Right ventricle myocardium superior (tissue), 1 donor: ENCODE measurements at regions not wholly inside any gene's neighbourhood (a gene's known extent, or its start where the extent isn't known, plus 50 kb on each side); places are given as distances from the start of the nearest gene placed in this dataset.
"Not testable (repeated sequence)": the region's sequence is repeated elsewhere in the genome, so short reads cannot be mapped to it uniquely, and the experiment has no call there.

Experiments used
- ATAC-seq: fragments of 200-7000 bp; cut with Tn5 transposase; one replicate; pipeline ENCODE4 v1.9.1; 2020; ENCODE audit warnings: mild to moderate bottlenecking; ENCODE audit not compliant: poor library complexity
- DNase-seq: peaks from one replicate; pipeline ENCODE4 v3.0.0-alpha.2; 2020
- intact Hi-C: fragments of 100-400 bp; cut with DNase I; formaldehyde crosslinking; loops from one replicate; pipeline ENCODE4 v1.11.2; 2022
- donor health status: DM: no; HTN: yes; CAD: no; lungs with severe emphysema.

- peak; percentile 39 for DNase-seq
- intact Hi-C loops: no loop called here
- no peak for ATAC-seq
Observed at GRCh38 chr17:54544249-54544648, 356.4 kb upstream of the TOM1L1 start.

GRCh38 chr17:54559883-54560282, 340.8 kb upstream of the TOM1L1 start:
- intact Hi-C loops: no loop called here
- DNase-seq: no peak
- no peak for ATAC-seq

- no peak for DNase-seq
- intact Hi-C loops: no loop called here
- no peak for ATAC-seq
Observed at GRCh38 chr17:54608634-54609155, 292.0 kb upstream of the TOM1L1 start.

GRCh38 chr17:54620399-54620978, 280.2 kb upstream of the TOM1L1 start:
- DNase-seq: no peak
- intact Hi-C loops: no loop called here
- no peak for ATAC-seq

GRCh38 chr17:54623746-54624145, 276.9 kb upstream of the TOM1L1 start:
- ATAC-seq: no peak
- no peak for DNase-seq
- intact Hi-C loops: no loop called here

- ATAC-seq (no peak), DNase-seq (no peak)
- intact Hi-C loops: no loop called here
Observed at GRCh38 chr17:54626146-54626703, 274.4 kb upstream of the TOM1L1 start.

GRCh38 chr17:54639426-54639825, 261.2 kb upstream of the TOM1L1 start:
- ATAC-seq, DNase-seq, intact Hi-C loops: not testable (repeated sequence)

- ATAC-seq (no peak), DNase-seq (no peak)
- intact Hi-C loops: no loop called here
Observed at GRCh38 chr17:54662978-54663876, 237.4 kb upstream of the TOM1L1 start.

GRCh38 chr17:54666559-54666958, 234.1 kb upstream of the TOM1L1 start:
- ATAC-seq (no peak), DNase-seq (no peak)
- intact Hi-C loops: no loop called here

- DNase-seq (no peak), ATAC-seq (no peak)
- intact Hi-C loops: no loop called here
Observed at GRCh38 chr17:54678158-54678557, 222.5 kb upstream of the TOM1L1 start.

- intact Hi-C loops: no loop called here
- ATAC-seq (no peak), DNase-seq (no peak)
Observed at GRCh38 chr17:54680410-54680809, 220.2 kb upstream of the TOM1L1 start.

GRCh38 chr17:54694287-54694887, 206.3 kb upstream of the TOM1L1 start:
- ATAC-seq: no peak
- DNase-seq: no peak
- intact Hi-C loops: no loop called here

GRCh38 chr17:54712798-54713197, 187.9 kb upstream of the TOM1L1 start:
- intact Hi-C loops, DNase-seq, ATAC-seq: not testable (repeated sequence)

- intact Hi-C loops: no loop called here
- DNase-seq (no peak), ATAC-seq (no peak)
Observed at GRCh38 chr17:54718286-54718685, 182.4 kb upstream of the TOM1L1 start.

- ATAC-seq (no peak), DNase-seq (no peak)
- intact Hi-C loops: no loop called here
Observed at GRCh38 chr17:54727624-54728023, 173.0 kb upstream of the TOM1L1 start.

- intact Hi-C loops: no loop called here
- ATAC-seq: no peak
- DNase-seq: no peak
Observed at GRCh38 chr17:54736573-54736972, 164.1 kb upstream of the TOM1L1 start.

GRCh38 chr17:54738496-54738895, 162.2 kb upstream of the TOM1L1 start:
- no peak for DNase-seq
- intact Hi-C loops: no loop called here
- ATAC-seq: no peak

GRCh38 chr17:54744750-54745149, 155.9 kb upstream of the TOM1L1 start:
- DNase-seq (no peak), ATAC-seq (no peak)
- intact Hi-C loops: no loop called here

GRCh38 chr17:54745239-54745638, 155.4 kb upstream of the TOM1L1 start:
- intact Hi-C loops: no loop called here
- ATAC-seq: no peak
- DNase-seq: no peak
